PC-9 (cell line): ENCODE measurements at regions not wholly inside any gene's neighbourhood (a gene's known extent, or its start where the extent isn't known, plus 50 kb on each side); places are given as distances from the start of the nearest gene placed in this dataset.

Experiments used
- BruUV-seq: library from RNA; stranded (reverse); fragments of 400-500 nt; replicated peaks from 2 replicates; lab custom pipeline; 2021; lab: Mats Ljungman, UMichigan
- CTCF ChIA-PET: fragments of 300-600 bp; sonication (Branson Sonifier 250); formaldehyde crosslinking; loops from one replicate; lab custom pipeline; 2022; ENCODE audit warnings: antibody characterized with exemption; lab: Charles Lee
- POLR2A ChIA-PET: fragments of 300-600 bp; sonication (Branson Sonifier 250); formaldehyde crosslinking; loops from one replicate; lab custom pipeline; 2022; ENCODE audit warnings: antibody characterized with exemption; ENCODE audit not compliant: unreplicated experiment; lab: Charles Lee
- DNase-seq, 2 experiments: peaks; one replicate each; pipeline versions ENCODE4 v3.0.0 to v3.0.0-alpha.2; 2015 to 2022; ENCODE audit warnings: mixed read lengths in 1 of 2
- H2AFZ ChIP-seq: fragments of 200-600 bp; sonication (generic); 2 replicates; pipeline ENCODE4 v1.8.1; 2017; ENCODE audit warnings: antibody characterized with exemption
- H3F3A ChIP-seq: fragments of 200-600 bp; sonication (generic); 2 replicates; pipeline ENCODE4 v1.8.1; 2017; ENCODE audit warnings: antibody characterized with exemption, mild to moderate bottlenecking, low read depth; ENCODE audit not compliant: insufficient read depth
- H3K27ac ChIP-seq: fragments of 200-600 bp; sonication (generic); 2 replicates; pipeline ENCODE4 v1.6.1; 2016; ENCODE audit warnings: mixed run types
- H3K27me3 ChIP-seq: fragments of 200-600 bp; sonication (generic); 2 replicates; pipeline ENCODE4 v1.6.1; 2016; ENCODE audit warnings: low read depth, mixed run types; ENCODE audit not compliant: insufficient read depth
- H3K36me3 ChIP-seq: fragments of 200-600 bp; sonication (generic); 2 replicates; pipeline ENCODE4 v1.6.1; 2016; ENCODE audit warnings: low read depth, mixed run types
- H3K4me1 ChIP-seq: fragments of 200-600 bp; sonication (generic); replicated peaks from 2 replicates; pipeline ENCODE4 v1.6.1; 2016; ENCODE audit warnings: mixed run types; ENCODE audit not compliant: insufficient read depth
- H3K4me2 ChIP-seq: fragments of 200-600 bp; sonication (generic); 2 replicates; pipeline ENCODE4 v1.6.1; 2017; ENCODE audit warnings: mixed run types
- H3K4me3 ChIP-seq: fragments of 200-600 bp; sonication (generic); 2 replicates; pipeline ENCODE4 v1.6.1; 2016; ENCODE audit warnings: mixed run types
- H3K79me2 ChIP-seq: fragments of 200-600 bp; sonication (generic); 2 replicates; pipeline ENCODE4 v1.6.1; 2017; ENCODE audit warnings: low read depth, mixed run types
- H3K9me2 ChIP-seq: fragments of 200-600 bp; sonication (generic); 2 replicates; pipeline ENCODE4 v1.8.1; 2017; ENCODE audit warnings: mild to moderate bottlenecking; ENCODE audit not compliant: insufficient read depth
- H3K9me3 ChIP-seq: fragments of 200-600 bp; sonication (generic); 2 replicates; pipeline ENCODE4 v1.8.1; 2016; ENCODE audit warnings: low read depth; ENCODE audit not compliant: insufficient read depth
- H4K20me1 ChIP-seq: fragments of 200-600 bp; sonication (generic); 2 replicates; pipeline ENCODE4 v1.8.1; 2017; ENCODE audit not compliant: insufficient read depth
- EZH2 ChIP-seq: fragments of 200-600 bp; sonication (generic); IDR thresholded peaks from 2 replicates; pipeline ENCODE4 v1.8.0; 2017; ENCODE audit warnings: antibody characterized with exemption, low read depth
- intact Hi-C: fragments of 100-400 bp; cut with micrococcal nuclease; formaldehyde crosslinking; loops from one replicate; pipeline ENCODE4 v1.10.0; 2022; ENCODE audit not compliant: unreplicated experiment
- TF ChIP-seq, protein P1 (sequence below): fragments of 200-600 bp; sonication (generic); conservative IDR thresholded peaks from 2 replicates; pipeline ENCODE4 v1.6.1; 2017; ENCODE audit warnings: mixed run types, antibody characterized with exemption, mild to moderate bottlenecking, moderate library complexity

DNA sequence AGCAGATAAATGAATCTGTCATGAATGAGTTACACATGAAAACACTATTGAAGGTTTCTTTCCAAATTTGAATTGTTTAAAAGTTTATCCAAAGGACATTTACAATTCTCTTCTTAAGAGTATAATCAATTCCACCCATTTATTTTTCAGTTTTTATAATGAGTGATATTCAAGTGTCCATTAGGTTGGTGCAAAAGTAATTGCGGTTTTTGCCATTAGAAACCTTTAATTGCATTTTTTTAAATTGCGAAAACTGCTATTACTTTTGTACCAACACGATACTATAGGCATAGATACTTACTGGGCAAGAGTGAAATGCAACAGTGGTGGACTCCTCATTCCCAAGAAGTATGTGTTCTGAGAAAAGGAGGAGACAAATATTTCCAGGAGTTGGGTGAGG is 422.7 kb upstream of the MON1B start:
- POLR2A ChIA-PET: no interaction called here
- BruUV-seq: no TSS peak

GRCh38 chr16:76768948-76769347 is 422.0 kb upstream of the MON1B start:
- no peaks in the 10 kb centered on the region for H3K4me1 ChIP-seq
- peaks cover 11% of the 10 kb centered on the region; the same call in 1 of the 2 replicates for H3K27me3 ChIP-seq
- no peak for DNase-seq
- no TSS peak for BruUV-seq
- no peaks in the 10 kb centered on the region for H3K9me3 ChIP-seq
- H3K4me2 ChIP-seq: no peak overlapping the region
- CTCF ChIA-PET: no interaction called here
- H4K20me1 ChIP-seq: no peaks in the 10 kb centered on the region
- no peak overlapping the region for H3K4me3 ChIP-seq
- intact Hi-C loops: no loop called here
- no peaks in the 10 kb centered on the region for H3F3A ChIP-seq
- H3K27ac ChIP-seq: no peak overlapping the region
- no peak overlapping the region for H2AFZ ChIP-seq
- TF ChIP-seq, protein P1, sequence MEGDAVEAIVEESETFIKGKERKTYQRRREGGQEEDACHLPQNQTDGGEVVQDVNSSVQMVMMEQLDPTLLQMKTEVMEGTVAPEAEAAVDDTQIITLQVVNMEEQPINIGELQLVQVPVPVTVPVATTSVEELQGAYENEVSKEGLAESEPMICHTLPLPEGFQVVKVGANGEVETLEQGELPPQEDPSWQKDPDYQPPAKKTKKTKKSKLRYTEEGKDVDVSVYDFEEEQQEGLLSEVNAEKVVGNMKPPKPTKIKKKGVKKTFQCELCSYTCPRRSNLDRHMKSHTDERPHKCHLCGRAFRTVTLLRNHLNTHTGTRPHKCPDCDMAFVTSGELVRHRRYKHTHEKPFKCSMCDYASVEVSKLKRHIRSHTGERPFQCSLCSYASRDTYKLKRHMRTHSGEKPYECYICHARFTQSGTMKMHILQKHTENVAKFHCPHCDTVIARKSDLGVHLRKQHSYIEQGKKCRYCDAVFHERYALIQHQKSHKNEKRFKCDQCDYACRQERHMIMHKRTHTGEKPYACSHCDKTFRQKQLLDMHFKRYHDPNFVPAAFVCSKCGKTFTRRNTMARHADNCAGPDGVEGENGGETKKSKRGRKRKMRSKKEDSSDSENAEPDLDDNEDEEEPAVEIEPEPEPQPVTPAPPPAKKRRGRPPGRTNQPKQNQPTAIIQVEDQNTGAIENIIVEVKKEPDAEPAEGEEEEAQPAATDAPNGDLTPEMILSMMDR: no peak
- no peak for TF ChIP-seq EZH2
- no peaks in the 10 kb centered on the region for H3K36me3 ChIP-seq
- POLR2A ChIA-PET: no interaction called here
- H3K79me2 ChIP-seq: no peaks in the 10 kb centered on the region
- H3K9me2 ChIP-seq: no peaks in the 10 kb centered on the region

More for the DNA sequence above, 422.7 kb upstream of the MON1B start:
- intact Hi-C loops: no loop called here
- H3K79me2 ChIP-seq: no peaks in the 10 kb centered on the region
- DNase-seq: no peak
- H3K36me3 ChIP-seq: no peaks in the 10 kb centered on the region
- no peaks in the 10 kb centered on the region for H3K9me3 ChIP-seq
- no peak overlapping the region for H2AFZ ChIP-seq
- H3K4me3 ChIP-seq: no peak overlapping the region
- H3K4me1 ChIP-seq: no peaks in the 10 kb centered on the region
- no peaks in the 10 kb centered on the region for H3F3A ChIP-seq
- no peak overlapping the region for H3K27ac ChIP-seq
- H3K27me3 ChIP-seq: peaks cover 11% of the 10 kb centered on the region; the same call in 1 of the 2 replicates
- no peaks in the 10 kb centered on the region for H3K9me2 ChIP-seq
- no peaks in the 10 kb centered on the region for H4K20me1 ChIP-seq
- CTCF ChIA-PET: no interaction called here
- TF ChIP-seq, protein P1: no peak
- no peak for TF ChIP-seq EZH2
- no peak overlapping the region for H3K4me2 ChIP-seq

DNA sequence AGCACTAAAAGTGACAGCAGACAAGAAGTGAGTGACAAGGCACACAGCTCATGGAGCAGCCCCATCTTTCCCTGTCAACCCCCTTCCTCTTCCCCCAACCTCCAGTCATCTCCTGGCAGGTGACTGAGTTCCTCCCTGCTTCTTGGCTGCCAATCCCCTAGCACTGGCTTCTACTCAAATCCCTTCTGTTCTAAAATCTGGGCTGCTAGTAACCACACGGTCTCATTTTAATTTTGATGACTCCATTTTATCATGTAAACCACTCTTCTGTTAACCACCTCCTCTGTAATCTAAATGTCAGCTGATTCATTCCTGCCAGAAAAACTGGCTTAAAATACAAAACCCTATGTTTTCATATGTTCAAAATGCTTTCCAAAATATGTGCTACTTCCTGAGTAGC is 419.8 kb upstream of the MON1B start:
- H3K4me3 ChIP-seq: no peak overlapping the region
- no peaks in the 10 kb centered on the region for H4K20me1 ChIP-seq
- no peak overlapping the region for H3K27ac ChIP-seq
- TF ChIP-seq, protein P1: no peak
- no peak for TF ChIP-seq EZH2
- intact Hi-C loops: no loop called here
- H3K4me2 ChIP-seq: no peak overlapping the region
- no peak for DNase-seq
- no peaks in the 10 kb centered on the region for H3K79me2 ChIP-seq
- H3K4me1 ChIP-seq: no peaks in the 10 kb centered on the region
- POLR2A ChIA-PET: no interaction called here
- H3K27me3 ChIP-seq: peaks cover 11% of the 10 kb centered on the region; the same call in 1 of the 2 replicates
- H3F3A ChIP-seq: no peaks in the 10 kb centered on the region
- no peaks in the 10 kb centered on the region for H3K9me2 ChIP-seq
- CTCF ChIA-PET: no interaction called here
- H3K9me3 ChIP-seq: no peaks in the 10 kb centered on the region
- no peaks in the 10 kb centered on the region for H3K36me3 ChIP-seq
- no TSS peak for BruUV-seq
- H2AFZ ChIP-seq: no peak overlapping the region
